OCI-LY7 (cell line): ENCODE measurements at regions not wholly inside any gene's neighbourhood (a gene's known extent, or its start where the extent isn't known, plus 50 kb on each side); places are given as distances from the start of the nearest gene placed in this dataset.

Experiments
- BruUV-seq: library from RNA; stranded (reverse); fragments of 400-500 nt; replicated peaks from 2 replicates; lab custom pipeline; 2021; lab: Mats Ljungman, UMichigan
- CTCF ChIA-PET: fragments of 300-600 bp; sonication (Branson Sonifier 250); formaldehyde crosslinking; loops from one replicate; lab custom pipeline; 2022; ENCODE audit warnings: antibody characterized with exemption; ENCODE audit not compliant: unreplicated experiment; lab: Charles Lee
- POLR2A ChIA-PET: fragments of 300-600 bp; sonication (Branson Sonifier 250); formaldehyde crosslinking; loops from one replicate; lab custom pipeline; 2022; ENCODE audit warnings: antibody characterized with exemption; lab: Charles Lee
- DNase-seq: peaks from one replicate; pipeline ENCODE4 v3.0.0-alpha.2; 2015; ENCODE audit warnings: low spot score
- H2AFZ ChIP-seq: fragments of 200-600 bp; sonication (generic), shearing (Covaris generic); 2 replicates; pipeline ENCODE4 v1.6.1; 2014; ENCODE audit warnings: mild to moderate bottlenecking, antibody characterized with exemption, low read length, moderate library complexity
- H3K27ac ChIP-seq: fragments of 200-600 bp; sonication (generic); 2 replicates; pipeline ENCODE4 v1.5.1; 2014; ENCODE audit warnings: mixed run types, low read depth, mild to moderate bottlenecking, moderate library complexity, low read length, inconsistent platforms; ENCODE audit not compliant: poor library complexity, severe bottlenecking
- H3K36me3 ChIP-seq: fragments of 200-600 bp; sonication (generic); 2 replicates; pipeline ENCODE4 v1.6.1; 2014; ENCODE audit warnings: mild to moderate bottlenecking, antibody characterized with exemption, low read length, moderate library complexity, mixed read lengths; ENCODE audit not compliant: insufficient read depth
- H3K4me1 ChIP-seq: fragments of 200-600 bp; sonication (generic); 2 replicates; pipeline ENCODE4 v1.5.1; 2014; ENCODE audit warnings: mild to moderate bottlenecking, low read length; ENCODE audit not compliant: insufficient read depth, poor library complexity, severe bottlenecking
- H3K4me2 ChIP-seq: fragments of 200-600 bp; sonication (generic); 2 replicates; pipeline ENCODE4 v1.6.1; 2014; ENCODE audit warnings: mild to moderate bottlenecking, low read length
- H3K4me3 ChIP-seq: fragments of 200-600 bp; sonication (generic); 2 replicates; pipeline ENCODE4 v1.5.1; 2014; ENCODE audit warnings: mild to moderate bottlenecking, low read depth, low read length; ENCODE audit not compliant: poor library complexity, severe bottlenecking
- H3K79me2 ChIP-seq: fragments of 200-600 bp; sonication (generic); 2 replicates; pipeline ENCODE4 v1.6.1; 2016; ENCODE audit warnings: low read depth, mild to moderate bottlenecking, low read length, moderate library complexity, mixed read lengths; ENCODE audit not compliant: insufficient read depth
- H3K9me2 ChIP-seq: fragments of 200-600 bp; sonication (generic); 2 replicates; pipeline ENCODE4 v1.6.1; 2016; ENCODE audit warnings: mild to moderate bottlenecking, low read length, mixed read lengths; ENCODE audit not compliant: insufficient read depth
- H3K9me3 ChIP-seq: fragments of 200-600 bp; sonication (generic); 2 replicates; pipeline ENCODE4 v1.6.1; 2014; ENCODE audit warnings: mild to moderate bottlenecking, mixed run types, low read length, mixed read lengths
- H4K20me1 ChIP-seq: fragments of 200-600 bp; sonication (generic); 2 replicates; pipeline ENCODE4 v1.6.1; 2014; ENCODE audit warnings: mild to moderate bottlenecking, antibody characterized with exemption, low read length, moderate library complexity, mixed read lengths; ENCODE audit not compliant: insufficient read depth
- EZH2phosphoT487 ChIP-seq: fragments of 200-600 bp; sonication (generic); IDR thresholded peaks from 2 replicates; pipeline ENCODE4 v1.6.1; 2018; ENCODE audit warnings: low read depth, borderline replicate concordance, mild to moderate bottlenecking, mixed run types, antibody characterized with exemption, low read length, moderate library complexity, mixed read lengths
- intact Hi-C: fragments of 100-400 bp; cut with micrococcal nuclease; formaldehyde crosslinking; loops from one replicate; pipeline ENCODE4 v1.10.0; 2022; ENCODE audit not compliant: unreplicated experiment
- TF ChIP-seq, protein P1 (sequence below): fragments of 200-600 bp; sonication (generic); conservative IDR thresholded peaks from 2 replicates; pipeline ENCODE4 v1.5.1; 2014; ENCODE audit warnings: mild to moderate bottlenecking, antibody characterized with exemption, low read length, moderate library complexity, mixed read lengths

DNA sequence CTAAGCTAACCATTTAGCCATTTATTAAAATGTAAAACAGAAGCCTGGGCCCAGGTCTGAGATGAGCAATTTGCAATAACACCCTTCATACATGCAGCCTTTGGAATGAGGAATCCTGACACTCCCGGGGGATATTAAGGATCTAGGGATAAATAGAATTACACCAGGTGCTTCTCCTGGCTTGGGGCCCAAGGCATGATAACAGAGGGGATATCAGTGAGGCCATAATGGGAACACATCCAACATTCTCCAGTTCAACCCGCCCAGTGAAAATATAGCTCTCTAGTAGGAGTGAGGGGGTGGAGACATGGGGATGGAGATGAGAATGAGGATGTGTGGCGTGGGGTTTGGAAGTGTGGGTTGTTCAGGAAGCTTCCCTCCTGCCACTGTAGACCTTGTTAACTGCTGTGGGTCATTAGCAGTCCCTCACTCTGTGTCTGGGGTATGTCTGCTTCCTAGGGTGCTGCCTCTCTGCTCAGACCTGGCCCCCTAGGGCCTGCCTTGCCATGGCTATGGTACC lies 57.9 kb upstream of the KANK4 start:
- CTCF ChIA-PET, result no interaction called here

DNA sequence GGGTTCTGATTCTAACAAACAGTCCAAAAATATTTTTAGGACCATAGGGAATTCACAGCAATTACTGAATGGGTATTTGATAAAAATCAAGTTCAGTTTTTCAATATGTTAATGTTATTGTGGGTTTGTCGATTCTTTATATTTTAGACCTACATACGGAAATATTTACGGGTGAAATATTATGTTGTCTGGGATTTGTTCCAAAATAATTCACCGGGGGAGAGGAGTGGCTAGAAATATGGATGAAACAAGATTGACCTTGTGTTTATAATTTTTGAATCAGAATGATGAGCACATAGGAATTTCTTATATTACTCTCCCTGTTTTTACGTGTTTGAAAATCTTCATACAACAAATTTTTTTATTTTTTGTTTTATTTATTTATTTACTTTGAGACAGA lies 56.7 kb upstream of the USP1 start:
- Histone ChIP-seq H3K36me3 (no peaks in the 10 kb centered on the region), H3K4me2 (no peak overlapping the region), H3K79me2 (no peaks in the 10 kb centered on the region), H3K9me2 (no peaks in the 10 kb centered on the region), H3K9me3 (no peaks in the 10 kb centered on the region), H3K27ac (no peak overlapping the region), H3K4me1 (no peaks in the 10 kb centered on the region), H3K4me3 (no peak overlapping the region), H4K20me1 (no peaks in the 10 kb centered on the region), H2AFZ (no peak overlapping the region)
- ChIA-PET POLR2A (no interaction called here), CTCF (no interaction called here)
- BruUV-seq, result no TSS peak
- DNase-seq, result no peak
- intact Hi-C loops, result no loop called here
- no peak for TF ChIP-seq EZH2phosphoT487
- TF ChIP-seq, protein P1, sequence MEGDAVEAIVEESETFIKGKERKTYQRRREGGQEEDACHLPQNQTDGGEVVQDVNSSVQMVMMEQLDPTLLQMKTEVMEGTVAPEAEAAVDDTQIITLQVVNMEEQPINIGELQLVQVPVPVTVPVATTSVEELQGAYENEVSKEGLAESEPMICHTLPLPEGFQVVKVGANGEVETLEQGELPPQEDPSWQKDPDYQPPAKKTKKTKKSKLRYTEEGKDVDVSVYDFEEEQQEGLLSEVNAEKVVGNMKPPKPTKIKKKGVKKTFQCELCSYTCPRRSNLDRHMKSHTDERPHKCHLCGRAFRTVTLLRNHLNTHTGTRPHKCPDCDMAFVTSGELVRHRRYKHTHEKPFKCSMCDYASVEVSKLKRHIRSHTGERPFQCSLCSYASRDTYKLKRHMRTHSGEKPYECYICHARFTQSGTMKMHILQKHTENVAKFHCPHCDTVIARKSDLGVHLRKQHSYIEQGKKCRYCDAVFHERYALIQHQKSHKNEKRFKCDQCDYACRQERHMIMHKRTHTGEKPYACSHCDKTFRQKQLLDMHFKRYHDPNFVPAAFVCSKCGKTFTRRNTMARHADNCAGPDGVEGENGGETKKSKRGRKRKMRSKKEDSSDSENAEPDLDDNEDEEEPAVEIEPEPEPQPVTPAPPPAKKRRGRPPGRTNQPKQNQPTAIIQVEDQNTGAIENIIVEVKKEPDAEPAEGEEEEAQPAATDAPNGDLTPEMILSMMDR, result no peak

More for the DNA sequence above, 57.9 kb upstream of the KANK4 start:
- no peaks in the 10 kb centered on the region for H3K9me2 ChIP-seq
- no peaks in the 10 kb centered on the region for H4K20me1 ChIP-seq
- H3K36me3 ChIP-seq, result no peaks in the 10 kb centered on the region
- TF ChIP-seq EZH2phosphoT487, result no peak
- TF ChIP-seq, protein P1, result no peak
- H3K4me2 ChIP-seq, result no peak overlapping the region
- POLR2A ChIA-PET, result interaction anchor here (0.9 kb wide), 1 partner anchor 9 kb away, joined by 4 read pairs; no protein-coding TSS in a partner anchor
- BruUV-seq, result no TSS peak
- H3K4me3 ChIP-seq, result no peak overlapping the region
- H3K27ac ChIP-seq, result no peak overlapping the region
- no peak for DNase-seq
- intact Hi-C loops, result no loop called here
- H3K79me2 ChIP-seq, result no peaks in the 10 kb centered on the region
- no peak overlapping the region for H2AFZ ChIP-seq
- H3K9me3 ChIP-seq, result no peaks in the 10 kb centered on the region
- no peaks in the 10 kb centered on the region for H3K4me1 ChIP-seq

DNA sequence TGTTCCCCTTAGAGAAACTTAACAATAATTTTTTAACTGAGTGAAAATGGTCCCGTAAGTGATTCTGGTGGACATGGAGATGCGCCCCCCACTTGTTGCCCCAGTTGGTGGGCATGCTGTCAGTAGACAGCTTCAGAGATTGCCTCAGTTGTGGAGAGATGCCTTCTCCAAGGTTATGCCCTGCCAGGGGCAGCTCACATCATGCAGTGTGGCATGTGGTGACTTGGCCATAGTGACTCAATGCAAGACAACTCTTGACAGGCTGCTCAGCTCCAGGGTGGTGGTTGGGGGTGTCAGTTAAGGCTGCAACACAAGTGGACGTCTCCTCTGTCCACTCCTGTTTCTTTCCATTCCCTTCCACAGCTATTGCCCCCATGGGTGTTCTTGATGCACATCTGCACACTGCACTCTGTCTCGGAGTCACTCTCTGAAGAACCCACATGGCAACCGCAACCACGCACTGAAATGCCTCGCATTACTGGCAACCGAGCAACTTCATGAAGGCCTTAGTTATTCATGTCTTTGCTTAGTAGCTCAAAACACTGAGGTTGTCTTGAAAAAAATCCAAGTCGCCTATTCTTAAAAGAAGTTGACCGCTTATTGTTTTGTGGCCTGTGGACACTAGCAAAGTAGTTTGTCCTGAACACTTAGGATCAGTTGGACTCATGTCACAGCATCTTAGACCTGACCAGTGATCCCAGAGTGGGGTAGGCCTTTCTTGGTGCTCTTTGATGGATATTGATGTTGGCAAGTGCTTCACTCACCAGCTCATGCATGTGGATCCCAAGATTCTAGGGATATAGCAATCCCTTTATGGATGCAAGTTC lies 54.8 kb upstream of the USP1 start:
- no TSS peak for BruUV-seq
- Histone ChIP-seq H2AFZ (no peak overlapping the region), H3K4me1 (no peaks in the 10 kb centered on the region), H3K79me2 (no peaks in the 10 kb centered on the region), H3K4me3 (no peak overlapping the region), H3K4me2 (no peak overlapping the region), H4K20me1 (no peaks in the 10 kb centered on the region), H3K9me3 (no peaks in the 10 kb centered on the region), H3K27ac (no peak overlapping the region), H3K36me3 (no peaks in the 10 kb centered on the region), H3K9me2 (no peaks in the 10 kb centered on the region)
- TF ChIP-seq EZH2phosphoT487, result no peak
- TF ChIP-seq, protein P1, result no peak
- DNase-seq, result no peak
- intact Hi-C loops, result no loop called here
- POLR2A ChIA-PET, result interaction anchor here (0.5 to 0.6 kb wide), 2 partner anchors 200 to 787 kb away, joined by 3 to 4 read pairs; no protein-coding TSS in a partner anchor
- CTCF ChIA-PET, result no interaction called here
